IMR-90 (cell line): ENCODE measurements at regions not wholly inside any gene's neighbourhood (a gene's known extent, or its start where the extent isn't known, plus 50 kb on each side); places are given as distances from the start of the nearest gene placed in this dataset.

ENCODE experiments used
- ATAC-seq: fragments of 200-7000 bp; cut with Tn5 transposase; 2 replicates; pipeline ENCODE4 v1.9.1; 2020; ENCODE audit warnings: low read depth, mild to moderate bottlenecking, moderate library complexity
- BruUV-seq: library from RNA; stranded (reverse); fragments of 400-500 nt; replicated peaks from 2 replicates; lab custom pipeline; 2021; lab: Mats Ljungman, UMichigan
- CTCF ChIA-PET: fragments of 300-600 bp; formaldehyde crosslinking; extraction: SDS; loops from one replicate; lab custom pipeline; 2021; ENCODE audit warnings: antibody characterized with exemption; lab: Yijun Ruan, JAX
- POLR2A ChIA-PET: fragments of 300-600 bp; sonication (Branson Sonifier 250); formaldehyde crosslinking; loops from one replicate; lab custom pipeline; 2022; ENCODE audit warnings: antibody characterized with exemption; ENCODE audit not compliant: unreplicated experiment; lab: Charles Lee
- DNase-seq: peaks from one replicate; pipeline ENCODE4 v3.0.0; 2013
- H2AFZ ChIP-seq: replicated peaks from 2 replicates; pipeline ENCODE3; 2013; ENCODE audit warnings: low read length, mild to moderate bottlenecking; ENCODE audit not compliant: poor library complexity
- H2AK5ac ChIP-seq: 2 replicates; pipeline ENCODE4 v1.6.1; 2013; ENCODE audit warnings: low read depth, low read length, inconsistent platforms
- H2AK9ac ChIP-seq: replicated peaks from 2 replicates; pipeline ENCODE3; 2013; ENCODE audit warnings: mild to moderate bottlenecking, low read depth, low read length, moderate library complexity; ENCODE audit not compliant: poor library complexity
- H2BK120ac ChIP-seq: 2 replicates; pipeline ENCODE4 v1.6.1; 2013; ENCODE audit warnings: low read depth, low read length, inconsistent platforms
- H2BK15ac ChIP-seq: 3 replicates; pipeline ENCODE4 v1.6.1; 2013; ENCODE audit warnings: low read depth, low read length, inconsistent platforms
- H2BK20ac ChIP-seq: 2 replicates; pipeline ENCODE4 v1.6.1; 2013; ENCODE audit warnings: low read depth, mild to moderate bottlenecking, inconsistent platforms, low read length, moderate library complexity
- H2BK5ac ChIP-seq: 2 replicates; pipeline ENCODE4 v1.6.1; 2013; ENCODE audit warnings: mild to moderate bottlenecking, low read depth, low read length, inconsistent platforms; ENCODE audit not compliant: poor library complexity, severe bottlenecking
- H3K14ac ChIP-seq: replicated peaks from 2 replicates; pipeline ENCODE4 v1.6.1; 2013; ENCODE audit warnings: low read depth, low read length, inconsistent platforms
- H3K18ac ChIP-seq: 2 replicates; pipeline ENCODE4 v1.6.1; 2013; ENCODE audit warnings: low read depth, low read length, control low read depth
- H3K23ac ChIP-seq: 2 replicates; pipeline ENCODE4 v1.6.1; 2013; ENCODE audit warnings: low read depth, low read length, inconsistent platforms
- H3K27ac ChIP-seq: 2 replicates; pipeline ENCODE4 v1.5.1; 2013; ENCODE audit warnings: mild to moderate bottlenecking, control low read depth, low read length; ENCODE audit not compliant: insufficient read depth
- H3K27me3 ChIP-seq: 2 replicates; pipeline ENCODE4 v1.6.1; 2013; ENCODE audit warnings: low read length; ENCODE audit not compliant: control insufficient read depth, insufficient read depth
- H3K36me3 ChIP-seq: 2 replicates; pipeline ENCODE4 v1.6.1; 2013; ENCODE audit warnings: low read length, mixed read lengths; ENCODE audit not compliant: control insufficient read depth, insufficient read depth
- H3K4ac ChIP-seq: 2 replicates; pipeline ENCODE4 v1.6.1; 2013; ENCODE audit warnings: low read depth, low read length, inconsistent platforms
- H3K4me1 ChIP-seq: 2 replicates; pipeline ENCODE4 v1.6.1; 2013; ENCODE audit warnings: low read length, mixed read lengths; ENCODE audit not compliant: control insufficient read depth, insufficient read depth
- H3K4me2 ChIP-seq: 2 replicates; pipeline ENCODE4 v1.6.1; 2013; ENCODE audit warnings: low read depth, mild to moderate bottlenecking, control low read depth, low read length, moderate library complexity
- H3K4me3 ChIP-seq: 2 replicates; pipeline ENCODE4 v1.5.1; 2013; ENCODE audit warnings: low read depth, mild to moderate bottlenecking, control low read depth, low read length, moderate library complexity; ENCODE audit not compliant: insufficient read depth
- H3K56ac ChIP-seq: 2 replicates; pipeline ENCODE4 v1.6.1; 2013; ENCODE audit warnings: low read length, inconsistent platforms; ENCODE audit not compliant: insufficient read depth; ENCODE audit errors: extremely low read depth
- H3K79me1 ChIP-seq, 2 experiments: 2 replicates each; pipeline ENCODE4 v1.6.1; 2013; ENCODE audit warnings: low read length in 2 of 2, inconsistent platforms in 1 of 2, low read depth in 1 of 2
- H3K9ac ChIP-seq: 2 replicates; pipeline ENCODE4 v1.6.1; 2013; ENCODE audit warnings: low read depth, low read length, control low read depth
- H3K9me1 ChIP-seq: 2 replicates; pipeline ENCODE4 v1.6.1; 2013; ENCODE audit warnings: low read length, inconsistent platforms; ENCODE audit not compliant: insufficient read depth
- H3K9me3 ChIP-seq: 2 replicates; pipeline ENCODE4 v1.6.1; 2013; ENCODE audit warnings: low read length; ENCODE audit not compliant: control insufficient read depth, insufficient read depth
- H4K20me1 ChIP-seq: 2 replicates; pipeline ENCODE4 v1.6.1; 2013; ENCODE audit warnings: low read length, inconsistent platforms; ENCODE audit not compliant: insufficient read depth
- H4K5ac ChIP-seq: 2 replicates; pipeline ENCODE4 v1.6.1; 2013; ENCODE audit warnings: mild to moderate bottlenecking, low read depth, low read length, control low read depth
- H4K8ac ChIP-seq, 2 experiments: 2 replicates each; pipeline ENCODE4 v1.6.1; 2013; ENCODE audit warnings: low read depth in 2 of 2, low read length in 2 of 2, control low read depth in 1 of 2, inconsistent platforms in 1 of 2
- H4K91ac ChIP-seq: 2 replicates; pipeline ENCODE4 v1.6.1; 2013; ENCODE audit warnings: low read depth, low read length, inconsistent platforms; ENCODE audit not compliant: insufficient read depth
- CTCF ChIP-seq: conservative IDR thresholded peaks from 2 replicates; pipeline ENCODE4 v1.5.1; 2012; ENCODE audit warnings: mild to moderate bottlenecking, low read depth, low read length, improper control_type of control experiment
- WGBS, 2 experiments: methylation state at CpG; one replicate each; pipeline versions ENCODE4 v1.1.5 to v1.1.7; 2013; ENCODE audit warnings: missing lambda C conversion rate in 2 of 2; ENCODE audit not compliant: insufficient read length in 1 of 2; ENCODE audit errors: extremely low coverage in 2 of 2; 5-methylcytosine and 5-hydroxymethylcytosine counted together
- dilution Hi-C: fragments of 300-500 bp; cut with HindIII; formaldehyde crosslinking; loops from one replicate; pipeline ENCODE4 v1.14.3; 2018; ENCODE audit warnings: low sequenced_read_pairs; ENCODE audit not compliant: unreplicated experiment
- in situ Hi-C: fragments of 300-500 bp; cut with MboI; formaldehyde crosslinking; loops from 3 replicates; pipeline ENCODE4 v1.14.3; 2019; ENCODE audit warnings: low sequenced_read_pairs, inconsistent platforms, mixed read lengths
- intact Hi-C: fragments of 100-400 bp; cut with micrococcal nuclease; formaldehyde crosslinking; loops from 2 replicates; pipeline ENCODE4 v1.10.0; 2022

- no peak overlapping the region for H2BK5ac ChIP-seq
Measured at GRCh38 chr5:176171171-176171760, 67.0 kb upstream of the SIMC1 start.

More at GRCh38 chr5:176171171-176171760, 67.0 kb upstream of the SIMC1 start:
- no peak for TF ChIP-seq CTCF
- Histone ChIP-seq H2AFZ (no peak overlapping the region), H3K4ac (no peak overlapping the region), H3K14ac (no peak overlapping the region), H3K4me3 (no peak overlapping the region), H3K4me2 (no peak overlapping the region), H3K23ac (no peak overlapping the region), H4K5ac (no peak overlapping the region), H2AK5ac (no peak overlapping the region), H3K4me1 (no peaks in the 10 kb centered on the region), H3K9me1 (no peaks in the 10 kb centered on the region), H3K27ac (no peak overlapping the region), H2BK15ac (no peak overlapping the region), H2AK9ac (no peak overlapping the region), H3K27me3 (no peaks in the 10 kb centered on the region; the same call in 1 of the 2 replicates), H3K9me3 (no peaks in the 10 kb centered on the region), H3K18ac (no peak overlapping the region), H2BK20ac (no peak overlapping the region), H3K79me1 (no peaks in the 10 kb centered on the region), H3K9ac (no peak overlapping the region), H2BK120ac (no peak overlapping the region), H4K91ac (no peak overlapping the region), H4K8ac (no peak overlapping the region), H4K20me1 (no peaks in the 10 kb centered on the region), H3K36me3 (no peaks in the 10 kb centered on the region), H3K56ac (no peak overlapping the region)
- ChIA-PET CTCF (no interaction called here), POLR2A (no interaction called here)
- dilution Hi-C loops = no loop called here
- in situ Hi-C loops = no loop called here
- 100% methylated on average over 1 of the region's 11 CpGs; no CpG with 5 or more reads in 1 of the 2 experiments for WGBS, 2 experiments
- BruUV-seq = no TSS peak
- ATAC-seq (no peak), DNase-seq (no peak)
- intact Hi-C loops = no loop called here
